Hematopoietic multipotent progenitor cell treated with erythropoietin and hydrocortisone succinate and interleukin-3 and kit ligand, for 15 days (in vitro differentiated cells): ENCODE measurements at regions not wholly inside any gene's neighbourhood (a gene's known extent, or its start where the extent isn't known, plus 50 kb on each side); places are given as distances from the start of the nearest gene placed in this dataset.

Experiments used
- DNase-seq: peaks from one replicate; pipeline ENCODE4 v3.0.0-alpha.2; 2015; ENCODE audit warnings: low spot score

DNA sequence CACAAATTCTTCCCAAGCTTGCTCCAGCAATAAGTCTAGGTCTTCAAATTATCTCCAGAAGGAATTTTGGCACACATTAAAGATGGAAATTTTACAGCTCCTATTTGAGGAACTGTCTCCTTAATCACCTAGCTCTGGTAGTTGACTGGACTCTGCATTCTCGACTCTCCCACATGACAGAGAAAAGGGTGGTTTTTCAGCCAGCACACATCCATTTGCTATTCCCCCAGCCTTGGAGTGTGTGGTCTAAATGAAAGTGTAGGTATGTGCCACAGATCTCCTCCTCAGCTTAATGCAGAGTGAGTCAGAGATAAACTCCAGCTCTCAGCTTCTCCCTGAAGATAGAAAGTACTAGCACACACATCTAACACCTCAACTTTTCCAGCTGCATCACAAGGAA lies 62.2 kb upstream of the ALCAM start:
- DNase-seq: no peak

DNA sequence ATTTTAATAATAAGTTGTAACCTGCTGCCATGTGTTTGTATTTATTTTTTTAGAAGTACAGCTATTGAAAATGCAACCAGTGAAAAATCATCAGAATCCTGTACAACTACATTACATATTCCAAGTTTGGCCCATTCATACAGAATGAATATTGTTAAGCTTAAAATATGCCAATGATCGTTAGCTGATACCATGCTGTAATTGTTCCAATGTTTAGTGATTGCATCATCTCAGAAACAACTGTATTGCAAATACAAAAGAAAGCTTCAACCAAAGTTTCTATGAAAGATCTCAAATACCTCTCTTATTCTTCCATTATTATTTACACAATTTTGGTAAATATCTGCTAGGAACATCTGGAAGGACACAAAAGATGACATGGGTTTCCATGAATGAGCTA lies 51.6 kb upstream of the ALCAM start:
- DNase-seq: no peak

DNA sequence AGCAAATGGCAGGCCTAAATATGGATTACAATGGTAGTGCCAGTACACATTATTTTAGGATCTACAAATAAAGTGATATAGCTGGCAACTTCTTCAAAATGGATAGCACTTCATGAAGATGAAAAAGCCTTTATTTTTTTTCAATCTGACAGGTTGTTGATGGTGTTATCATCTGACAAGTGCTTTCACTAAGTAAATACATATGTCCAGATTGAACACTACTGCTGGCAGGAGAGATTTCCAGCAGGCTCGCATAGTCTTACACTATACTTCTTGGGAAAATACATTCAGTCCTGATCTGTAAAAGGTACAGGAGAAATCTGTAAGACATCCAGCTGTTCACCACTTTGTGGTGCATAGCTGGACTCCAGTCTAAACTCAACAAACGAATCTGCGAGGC lies 50.9 kb upstream of the ALCAM start:
- DNase-seq: no peak

DNA sequence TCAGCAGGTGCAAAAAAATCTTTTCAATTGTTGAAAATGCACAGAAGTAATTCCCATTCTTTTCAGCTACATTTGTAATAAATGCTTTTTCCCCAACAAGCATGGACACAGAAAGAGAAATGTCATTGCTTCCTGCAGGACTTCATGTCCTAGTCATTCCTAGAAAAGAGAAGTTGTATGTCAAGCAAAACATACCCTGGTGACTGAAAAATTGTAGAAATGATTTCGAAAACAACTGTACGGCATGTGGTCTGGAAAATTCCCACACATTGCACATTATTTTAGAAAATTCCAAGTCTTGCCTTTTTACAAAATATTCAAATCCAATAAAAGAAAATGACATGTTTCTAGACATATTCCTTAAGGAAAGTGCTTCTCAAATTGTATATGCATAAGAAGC lies 50.4 kb upstream of the ALCAM start:
- DNase-seq: no peak
